ENCODE measurements at regions not wholly inside any gene's neighbourhood (a gene's known extent, or its start where the extent isn't known, plus 50 kb on each side); places are given as distances from the start of the nearest gene placed in this dataset.
"Not testable (repeated sequence)": the region's sequence is repeated elsewhere in the genome, so short reads cannot be mapped to it uniquely, and the experiment has no call there.

GRCh38 chr21:25161571-25161970 is 445.7 kb downstream of the MRPL39 start (continued):
- TF ChIP-seq YY1 (IDR thresholded peaks at IDR 0.05; ENCODE audit: low read depth, low read length) (no peak), CBX5 (IDR thresholded peaks at IDR 0.05; ENCODE audit: low read depth, low read length) (no peak)

- H4K5ac ChIP-seq (ENCODE audit: insufficient read length, low read depth, low read length); H3K4ac ChIP-seq (replicated peaks; ENCODE audit: insufficient read length, low read depth, low read length); H3K4me2 ChIP-seq (ENCODE audit: insufficient read depth in 1 of 2, low read depth in 2 of 2, low read length in 2 of 2); H2BK20ac ChIP-seq (ENCODE audit: low read length); H3K18ac ChIP-seq (ENCODE audit: extremely low read depth, low read length); H3K79me1 ChIP-seq (ENCODE audit: low read depth, low read length); H3K9ac ChIP-seq (replicated peaks in 1 of 4; ENCODE audit: extremely low read depth in 1 of 4, low read depth in 3 of 4, low read length in 3 of 4); H3K4me3 ChIP-seq (ENCODE audit: extremely low read depth in 1 of 4, insufficient read depth in 2 of 4, low read depth in 3 of 4, low read length in 4 of 4); H2AFZ ChIP-seq (ENCODE audit: low read length); H2AK5ac ChIP-seq (ENCODE audit: low read depth, low read length); H3K27me3 ChIP-seq (replicated peaks in 1 of 4; ENCODE audit: control insufficient read depth in 3 of 4, extremely low read depth in 1 of 4, insufficient read depth in 3 of 4, low read length in 3 of 4); H3K27ac ChIP-seq (ENCODE audit: low read depth, low read length); H4K8ac ChIP-seq (ENCODE audit: extremely low read depth, insufficient read depth, low read length); H3K14ac ChIP-seq (ENCODE audit: insufficient read length); H2BK15ac ChIP-seq (ENCODE audit: low read length); H3K4me1 ChIP-seq (replicated peaks in 1 of 4; ENCODE audit: control insufficient read depth in 3 of 4, insufficient read depth in 4 of 4, low read length in 3 of 4); H2BK12ac ChIP-seq (ENCODE audit: low read depth, low read length); CTCF ChIA-PET (ENCODE audit: partially characterized antibody); H3K79me2 ChIP-seq (ENCODE audit: control insufficient read depth in 1 of 2, insufficient read depth in 2 of 2, low read length in 2 of 2); H3K23ac ChIP-seq (ENCODE audit: insufficient read length); DNase-seq (ENCODE audit: low read depth in 1 of 2, low spot score in 2 of 2); H3K56ac ChIP-seq (replicated peaks; ENCODE audit: insufficient read length, low read depth, low read length); H3K23me2 ChIP-seq (ENCODE audit: low read depth, low read length); H4K20me1 ChIP-seq (replicated peaks in 1 of 2; ENCODE audit: control insufficient read depth in 1 of 2, insufficient read depth in 2 of 2, low read length in 2 of 2); POLR2A ChIA-PET (ENCODE audit: partially characterized antibody); H2BK5ac ChIP-seq (ENCODE audit: low read depth, low read length); FAIRE-seq; H4K91ac ChIP-seq (replicated peaks; ENCODE audit: insufficient read length, low read length); H3K36me3 ChIP-seq (ENCODE audit: control insufficient read depth in 2 of 4, insufficient read depth in 4 of 4, low read length in 3 of 4); H2BK120ac ChIP-seq (replicated peaks; ENCODE audit: low read depth, low read length): not testable (repeated sequence)
- 40% methylated on average over 1 of the region's 1 CpG; no CpG with 5 or more reads in 1 of the 2 experiments for WGBS, 2 experiments (ENCODE audit: extremely low coverage in 1 of 2, insufficient coverage in 1 of 2, insufficient read length in 1 of 2, insufficient replicate concordance in 2 of 2, low coverage in 1 of 2, low lambda C conversion rate in 2 of 2, missing lambda C conversion rate in 1 of 2)
- H3K9me3 ChIP-seq (ENCODE audit: insufficient read depth in 2 of 2, low read depth in 1 of 2, low read length in 1 of 2): peaks cover 5 to 20% of the 10 kb centered on the region in 2 experiments
Measured at GRCh38 chr21:25155020-25155419, 452.3 kb downstream of the MRPL39 start.
